ENCODE measurements at regions not wholly inside any gene's neighbourhood (a gene's known extent, or its start where the extent isn't known, plus 50 kb on each side); places are given as distances from the start of the nearest gene placed in this dataset.

DNA sequence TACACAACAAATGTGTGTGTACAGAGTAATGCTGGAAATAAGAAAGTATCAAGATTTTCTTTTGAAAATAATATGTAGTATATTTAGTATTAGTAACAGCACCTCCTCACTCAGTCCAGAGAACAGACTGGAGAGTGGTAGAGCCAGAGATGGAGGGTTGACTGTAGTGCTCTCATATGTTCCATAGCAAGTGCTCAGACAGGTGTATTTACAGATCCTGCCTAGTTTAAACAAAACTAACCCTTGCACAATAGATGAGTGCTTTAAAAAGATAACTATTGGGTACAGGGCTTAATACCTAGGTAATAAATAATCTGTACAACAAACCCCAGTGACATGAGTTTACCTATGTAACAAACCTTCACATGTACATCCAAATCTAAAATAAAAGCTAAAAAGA lies 381.0 kb upstream of the EMCN start:
- Histone ChIP-seq H3K9me3 (ENCODE audit: control insufficient read depth, low read length) (no peaks in the 10 kb centered on the region), H3K9ac (ENCODE audit: low read length) (no peak overlapping the region), H3K4me3 (ENCODE audit: low read length) (no peak overlapping the region), H3K4me1 (ENCODE audit: control insufficient read depth, insufficient read depth, low read length) (no peaks in the 10 kb centered on the region), H3K36me3 (ENCODE audit: control insufficient read depth, insufficient read depth, low read length) (no peaks in the 10 kb centered on the region), H3K27me3 (ENCODE audit: control insufficient read depth, insufficient read depth, low read length) (no peaks in the 10 kb centered on the region)

DNA sequence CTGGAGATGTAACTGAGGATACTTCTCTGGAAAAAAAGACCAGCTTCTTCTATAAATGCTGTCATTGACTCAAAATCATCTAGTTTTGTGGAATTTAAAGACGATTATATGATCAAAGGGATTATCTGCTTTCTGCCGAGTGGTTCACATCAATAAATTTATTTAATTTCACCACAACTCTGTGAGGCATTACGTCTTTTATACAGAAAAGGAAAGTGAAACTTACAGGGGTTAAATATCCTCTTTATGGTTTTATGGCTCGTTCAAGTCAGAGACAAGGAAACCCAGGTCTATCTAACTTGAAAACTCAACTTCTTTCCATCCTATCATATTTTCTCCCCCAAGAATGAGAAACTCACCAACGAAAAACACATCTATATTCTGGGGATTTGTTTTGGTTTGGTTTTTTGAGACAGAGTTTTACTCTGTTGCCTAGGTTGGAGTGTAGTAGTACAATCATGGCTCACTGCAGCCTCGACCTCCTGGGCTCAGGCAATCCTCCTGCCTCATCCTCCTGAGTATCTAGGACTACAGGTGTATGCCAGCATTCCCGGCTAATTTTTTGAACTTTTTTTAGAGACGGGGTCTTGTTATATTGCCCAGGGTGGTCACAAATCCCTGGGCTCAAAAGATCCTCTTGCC lies 377.9 kb upstream of the EMCN start:
- no peaks in the 10 kb centered on the region for H3K9me3 ChIP-seq (ENCODE audit: control insufficient read depth, low read length)
- no peak overlapping the region for H3K4me3 ChIP-seq (ENCODE audit: low read length)
- no peaks in the 10 kb centered on the region for H3K27me3 ChIP-seq (ENCODE audit: control insufficient read depth, insufficient read depth, low read length)
- no peaks in the 10 kb centered on the region for H3K36me3 ChIP-seq (ENCODE audit: control insufficient read depth, insufficient read depth, low read length)
- no peaks in the 10 kb centered on the region for H3K4me1 ChIP-seq (ENCODE audit: control insufficient read depth, insufficient read depth, low read length)
- peak overlapping the region; percentile 35 for H3K9ac ChIP-seq (ENCODE audit: low read length)

DNA sequence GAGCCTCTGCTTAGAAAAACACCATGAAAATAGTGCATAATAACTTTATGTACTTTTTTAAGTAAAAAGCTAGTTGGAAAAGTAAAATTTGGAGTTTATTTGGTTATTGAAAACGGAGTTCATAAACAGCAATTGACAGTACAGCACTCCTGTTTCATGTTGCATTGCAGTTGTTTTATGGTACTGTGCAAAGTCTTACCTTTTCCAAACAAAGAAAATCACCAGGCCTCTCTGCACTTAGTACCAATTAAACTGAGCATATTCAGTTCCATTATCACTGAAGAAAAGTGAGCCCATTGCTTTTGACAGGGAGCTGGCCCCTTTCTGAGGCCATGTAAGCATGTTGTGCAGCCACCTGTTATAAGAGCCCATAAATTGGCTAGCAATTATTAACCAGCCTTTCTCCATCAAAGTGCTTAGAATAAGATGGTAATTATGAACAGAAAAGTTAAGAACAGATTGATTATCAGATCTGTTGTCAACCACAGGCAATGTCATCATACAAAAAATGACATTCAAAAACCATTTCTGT lies 376.6 kb upstream of the EMCN start:
- Histone ChIP-seq H3K4me3 (ENCODE audit: low read length) (no peak overlapping the region), H3K27me3 (ENCODE audit: control insufficient read depth, insufficient read depth, low read length) (no peaks in the 10 kb centered on the region), H3K9ac (ENCODE audit: low read length) (no peak overlapping the region), H3K36me3 (ENCODE audit: control insufficient read depth, insufficient read depth, low read length) (no peaks in the 10 kb centered on the region), H3K4me1 (ENCODE audit: control insufficient read depth, insufficient read depth, low read length) (no peaks in the 10 kb centered on the region), H3K9me3 (ENCODE audit: control insufficient read depth, low read length) (no peaks in the 10 kb centered on the region)

DNA sequence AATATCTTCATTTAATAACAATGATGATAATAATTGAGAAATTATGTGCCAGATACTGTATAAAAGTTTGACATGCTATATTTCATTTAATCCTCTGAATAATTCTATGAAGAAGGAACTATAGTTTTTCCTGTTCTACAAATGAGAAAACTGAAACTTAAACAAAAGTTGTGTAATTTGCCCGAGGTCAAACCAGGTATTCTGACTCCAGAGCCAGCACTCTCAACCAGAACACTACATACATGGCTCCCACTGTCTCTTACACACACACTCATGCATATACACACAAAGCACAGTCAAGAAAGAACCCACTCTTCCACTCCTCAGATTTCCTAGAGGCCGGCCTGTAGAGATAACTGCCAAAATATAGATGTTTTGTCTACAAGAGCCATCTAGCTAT lies 374.0 kb upstream of the EMCN start:
- Histone ChIP-seq H3K9me3 (ENCODE audit: control insufficient read depth, low read length) (no peaks in the 10 kb centered on the region), H3K36me3 (ENCODE audit: control insufficient read depth, insufficient read depth, low read length) (no peaks in the 10 kb centered on the region), H3K27me3 (ENCODE audit: control insufficient read depth, insufficient read depth, low read length) (no peaks in the 10 kb centered on the region), H3K9ac (ENCODE audit: low read length) (no peak overlapping the region), H3K4me1 (ENCODE audit: control insufficient read depth, insufficient read depth, low read length) (no peaks in the 10 kb centered on the region), H3K4me3 (ENCODE audit: low read length) (no peak overlapping the region)

DNA sequence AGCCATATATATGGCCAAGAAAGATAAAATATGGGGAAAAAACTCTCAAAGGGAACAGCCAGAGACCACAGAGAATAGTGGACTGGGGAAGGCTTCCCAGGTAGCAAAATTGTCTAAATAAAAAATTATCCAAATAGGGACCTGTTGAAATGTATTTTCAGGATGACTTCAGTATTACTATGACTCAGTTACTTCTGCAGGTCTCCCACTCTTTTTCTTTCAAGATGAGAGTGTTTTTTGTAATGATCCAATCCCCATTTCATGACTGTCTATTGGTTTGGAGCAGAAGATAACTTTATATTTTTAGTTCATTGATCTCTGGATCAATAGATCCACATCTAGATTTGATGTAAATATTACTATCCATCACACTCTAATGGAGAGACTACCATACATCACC lies 372.1 kb upstream of the EMCN start:
- Histone ChIP-seq H3K9ac (ENCODE audit: low read length) (no peak overlapping the region), H3K4me3 (ENCODE audit: low read length) (no peak overlapping the region), H3K4me1 (ENCODE audit: control insufficient read depth, insufficient read depth, low read length) (no peaks in the 10 kb centered on the region), H3K36me3 (ENCODE audit: control insufficient read depth, insufficient read depth, low read length) (no peaks in the 10 kb centered on the region), H3K27me3 (ENCODE audit: control insufficient read depth, insufficient read depth, low read length) (no peaks in the 10 kb centered on the region), H3K9me3 (ENCODE audit: control insufficient read depth, low read length) (no peaks in the 10 kb centered on the region)

DNA sequence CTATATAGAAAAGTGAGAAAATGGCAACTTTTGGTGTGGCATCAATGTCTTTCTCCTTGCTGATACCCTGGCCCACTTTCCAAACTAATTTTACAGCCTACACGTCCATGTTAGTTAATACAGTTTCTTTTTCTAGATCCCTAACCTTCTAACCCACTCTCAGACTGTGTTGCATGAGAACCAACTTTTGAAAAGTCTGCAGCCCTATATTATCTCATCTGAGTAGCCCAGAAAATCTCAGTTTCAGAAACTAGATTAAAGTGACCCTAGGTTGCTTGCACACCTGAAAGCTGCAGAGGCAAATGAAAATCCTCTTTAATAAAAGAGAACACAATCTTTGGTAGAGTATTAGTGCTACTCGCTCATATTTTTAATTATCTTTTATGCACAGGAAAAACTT lies 371.6 kb upstream of the EMCN start:
- Histone ChIP-seq H3K9me3 (ENCODE audit: control insufficient read depth, low read length) (no peaks in the 10 kb centered on the region), H3K36me3 (ENCODE audit: control insufficient read depth, insufficient read depth, low read length) (no peaks in the 10 kb centered on the region), H3K4me1 (ENCODE audit: control insufficient read depth, insufficient read depth, low read length) (no peaks in the 10 kb centered on the region), H3K9ac (ENCODE audit: low read length) (no peak overlapping the region), H3K27me3 (ENCODE audit: control insufficient read depth, insufficient read depth, low read length) (no peaks in the 10 kb centered on the region), H3K4me3 (ENCODE audit: low read length) (no peak overlapping the region)

DNA sequence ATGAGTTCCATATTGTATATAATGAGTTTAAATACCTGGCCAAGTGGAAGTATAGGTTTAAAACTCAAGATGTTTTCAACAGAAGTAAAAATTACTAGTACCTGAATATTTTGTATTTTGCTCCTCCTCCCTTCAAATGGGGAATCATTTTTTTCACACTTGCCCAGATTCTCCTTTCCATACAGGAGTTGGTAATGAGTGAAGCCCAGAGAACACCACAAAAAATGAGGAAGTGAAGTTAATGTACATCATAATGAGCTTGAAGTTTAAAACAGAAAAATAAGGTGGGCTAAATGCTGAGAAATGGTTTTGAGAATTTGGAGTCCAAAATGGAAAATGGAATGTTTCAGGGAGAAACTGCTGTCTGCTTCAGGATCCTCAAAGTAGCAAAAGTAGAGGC lies 364.8 kb upstream of the EMCN start:
- no peak overlapping the region for H3K9ac ChIP-seq (ENCODE audit: low read length)
- H3K27me3 ChIP-seq (ENCODE audit: control insufficient read depth, insufficient read depth, low read length) = no peaks in the 10 kb centered on the region
- H3K4me1 ChIP-seq (ENCODE audit: control insufficient read depth, insufficient read depth, low read length) = no peaks in the 10 kb centered on the region
- H3K4me3 ChIP-seq (ENCODE audit: low read length) = no peak overlapping the region
- no peaks in the 10 kb centered on the region for H3K36me3 ChIP-seq (ENCODE audit: control insufficient read depth, insufficient read depth, low read length)
- no peaks in the 10 kb centered on the region for H3K9me3 ChIP-seq (ENCODE audit: control insufficient read depth, low read length)

DNA sequence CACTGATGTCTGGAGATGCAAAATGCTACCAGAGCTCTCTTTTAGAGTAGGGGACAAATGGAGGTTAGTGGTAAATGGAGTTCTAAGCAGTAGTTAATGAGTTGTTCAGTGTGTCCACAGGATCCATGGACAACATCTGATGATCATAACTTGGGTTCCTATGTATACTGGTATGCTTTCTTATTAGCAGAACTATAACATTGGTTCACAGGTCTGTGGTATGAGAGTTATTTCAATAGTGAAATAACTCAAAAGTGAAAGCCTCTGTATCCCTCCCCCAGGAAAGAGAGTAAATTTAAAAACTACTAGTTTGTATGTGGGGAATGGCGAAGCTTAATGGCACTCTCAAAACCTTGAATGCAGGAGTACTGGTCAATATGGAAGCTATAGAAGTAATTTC lies 363.5 kb upstream of the EMCN start:
- Histone ChIP-seq H3K36me3 (ENCODE audit: control insufficient read depth, insufficient read depth, low read length) (no peaks in the 10 kb centered on the region), H3K9me3 (ENCODE audit: control insufficient read depth, low read length) (no peaks in the 10 kb centered on the region), H3K27me3 (ENCODE audit: control insufficient read depth, insufficient read depth, low read length) (no peaks in the 10 kb centered on the region), H3K4me1 (ENCODE audit: control insufficient read depth, insufficient read depth, low read length) (no peaks in the 10 kb centered on the region), H3K4me3 (ENCODE audit: low read length) (no peak overlapping the region), H3K9ac (ENCODE audit: low read length) (no peak overlapping the region)

DNA sequence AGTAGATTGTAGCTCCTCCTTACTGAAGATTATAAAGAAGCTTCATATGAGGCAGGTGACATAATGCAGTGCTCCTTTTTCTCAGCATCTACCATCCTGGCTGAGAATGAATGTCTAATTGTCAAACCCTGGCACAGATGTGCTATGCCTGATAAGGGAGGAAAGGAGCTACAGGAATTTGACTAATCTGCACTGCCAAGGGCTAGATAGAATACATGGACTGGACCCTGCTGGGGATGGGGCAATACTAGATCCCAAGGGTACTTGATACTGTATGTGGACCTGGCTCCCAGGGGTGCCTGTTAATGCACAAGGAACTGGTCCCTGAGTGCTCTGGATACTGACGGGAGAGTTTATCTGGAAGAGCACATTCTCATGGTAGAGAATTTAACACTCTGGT lies 362.2 kb upstream of the EMCN start:
- Histone ChIP-seq H3K27me3 (ENCODE audit: control insufficient read depth, insufficient read depth, low read length) (no peaks in the 10 kb centered on the region), H3K36me3 (ENCODE audit: control insufficient read depth, insufficient read depth, low read length) (no peaks in the 10 kb centered on the region), H3K9me3 (ENCODE audit: control insufficient read depth, low read length) (no peaks in the 10 kb centered on the region), H3K4me1 (ENCODE audit: control insufficient read depth, insufficient read depth, low read length) (no peaks in the 10 kb centered on the region), H3K9ac (ENCODE audit: low read length) (no peak overlapping the region), H3K4me3 (ENCODE audit: low read length) (no peak overlapping the region)

DNA sequence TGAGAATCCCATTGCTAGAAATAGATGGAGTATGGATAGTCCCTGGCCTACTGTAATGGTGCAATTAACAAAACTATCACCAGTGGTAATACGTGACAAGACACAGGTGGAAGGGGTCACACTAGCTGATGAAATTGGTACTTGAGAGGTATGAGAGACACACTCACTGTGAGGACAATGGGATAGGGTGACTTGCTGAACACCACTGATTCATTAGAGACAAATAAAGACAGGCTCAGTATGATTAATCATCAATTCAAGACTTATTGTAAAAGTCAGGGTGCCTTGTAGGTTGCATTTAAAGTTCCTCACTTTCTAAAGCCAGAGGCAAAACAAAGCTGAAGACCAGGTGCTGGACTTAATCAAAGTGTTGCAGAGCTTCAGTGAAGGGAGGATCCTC lies 361.6 kb upstream of the EMCN start:
- no peaks in the 10 kb centered on the region for H3K4me1 ChIP-seq (ENCODE audit: control insufficient read depth, insufficient read depth, low read length)
- H3K9ac ChIP-seq (ENCODE audit: low read length) = no peak overlapping the region
- H3K27me3 ChIP-seq (ENCODE audit: control insufficient read depth, insufficient read depth, low read length) = no peaks in the 10 kb centered on the region
- H3K9me3 ChIP-seq (ENCODE audit: control insufficient read depth, low read length) = no peaks in the 10 kb centered on the region
- H3K36me3 ChIP-seq (ENCODE audit: control insufficient read depth, insufficient read depth, low read length) = no peaks in the 10 kb centered on the region
- no peak overlapping the region for H3K4me3 ChIP-seq (ENCODE audit: low read length)

DNA sequence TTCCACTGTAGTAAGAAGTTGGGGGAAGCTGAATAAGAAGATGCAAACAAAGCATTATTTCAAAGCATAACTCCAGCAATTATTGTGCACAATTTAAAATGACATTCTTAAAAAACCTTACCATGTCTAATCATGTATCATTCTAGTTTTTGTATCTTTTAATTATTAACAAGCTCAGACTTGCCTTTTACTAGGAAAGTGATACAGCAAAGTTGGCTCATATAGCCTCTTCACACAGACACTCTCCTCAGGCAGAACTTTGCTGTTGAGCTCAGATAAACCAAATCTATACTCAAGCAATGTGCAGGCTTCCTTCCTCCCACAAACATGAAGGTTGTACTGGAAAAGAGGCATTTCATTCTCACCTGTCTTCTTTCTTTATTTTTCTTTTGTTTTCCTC lies 358.7 kb upstream of the EMCN start:
- H3K4me1 ChIP-seq (ENCODE audit: control insufficient read depth, insufficient read depth, low read length) = no peaks in the 10 kb centered on the region
- H3K27me3 ChIP-seq (ENCODE audit: control insufficient read depth, insufficient read depth, low read length) = no peaks in the 10 kb centered on the region
- H3K9me3 ChIP-seq (ENCODE audit: control insufficient read depth, low read length) = no peaks in the 10 kb centered on the region
- H3K36me3 ChIP-seq (ENCODE audit: control insufficient read depth, insufficient read depth, low read length) = no peaks in the 10 kb centered on the region
- no peak overlapping the region for H3K9ac ChIP-seq (ENCODE audit: low read length)
- H3K4me3 ChIP-seq (ENCODE audit: low read length) = no peak overlapping the region

DNA sequence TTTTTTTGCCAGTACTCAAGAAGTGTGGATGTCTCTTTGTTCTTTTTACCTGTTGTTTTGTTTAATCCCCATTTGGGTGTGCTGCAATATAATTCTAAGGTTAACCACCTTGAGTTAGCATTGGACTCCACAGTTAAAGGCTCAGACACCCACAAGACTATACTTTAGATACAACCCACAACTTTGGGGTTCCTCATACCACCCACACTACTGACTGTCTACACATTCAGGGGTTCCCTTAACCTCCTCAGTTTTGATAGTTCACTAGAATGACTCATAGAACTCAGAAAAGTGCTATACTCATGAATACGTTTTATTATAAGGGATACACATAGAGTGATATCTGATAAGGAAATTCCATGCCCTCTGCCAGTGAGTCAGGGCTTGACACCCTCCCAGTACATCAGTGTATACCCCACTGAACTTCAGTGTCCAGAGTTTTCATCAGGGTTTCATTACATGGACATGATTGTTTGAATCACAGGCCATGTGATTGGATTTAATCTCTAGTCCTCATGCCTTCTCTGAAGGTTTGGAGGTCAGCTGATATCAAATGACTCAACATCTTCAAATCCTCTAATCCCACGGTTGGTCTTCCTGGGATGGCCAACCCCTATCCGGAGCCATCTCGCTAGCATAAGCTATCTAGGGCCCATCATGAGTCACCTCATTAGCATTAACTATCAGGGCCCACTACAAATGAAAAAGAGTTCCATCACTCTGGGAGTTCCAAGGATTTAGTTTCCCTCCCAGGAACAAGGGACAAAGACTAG lies 357.7 kb upstream of the EMCN start:
- H3K9ac ChIP-seq (ENCODE audit: low read length) = no peak overlapping the region
- H3K4me1 ChIP-seq (ENCODE audit: control insufficient read depth, insufficient read depth, low read length) = no peaks in the 10 kb centered on the region
- no peaks in the 10 kb centered on the region for H3K27me3 ChIP-seq (ENCODE audit: control insufficient read depth, insufficient read depth, low read length)
- H3K36me3 ChIP-seq (ENCODE audit: control insufficient read depth, insufficient read depth, low read length) = no peaks in the 10 kb centered on the region
- no peak overlapping the region for H3K4me3 ChIP-seq (ENCODE audit: low read length)
- H3K9me3 ChIP-seq (ENCODE audit: control insufficient read depth, low read length) = no peaks in the 10 kb centered on the region

Measured in mucosa of stomach (tissue), 1 donor.